Colonic mucosa (tissue), 4 donors: ENCODE measurements at regions not wholly inside any gene's neighbourhood (a gene's known extent, or its start where the extent isn't known, plus 50 kb on each side); places are given as distances from the start of the nearest gene placed in this dataset.

Experiments used
- DNase-seq: peaks from one replicate; pipeline ENCODE4 v3.0.0-alpha.2; 2020
- H3K27ac ChIP-seq: fragments of 200-600 bp; one replicate; pipeline ENCODE4 v1.8.0; 2021
- H3K27me3 ChIP-seq: fragments of 200-600 bp; one replicate; pipeline ENCODE4 v1.8.0; 2021
- H3K36me3 ChIP-seq: fragments of 200-600 bp; one replicate; pipeline ENCODE4 v1.8.0; 2021
- H3K4me1 ChIP-seq: fragments of 200-600 bp; one replicate; pipeline ENCODE4 v1.8.0; 2021; ENCODE audit warnings: mild to moderate bottlenecking
- H3K4me3 ChIP-seq: fragments of 200-600 bp; one replicate; pipeline ENCODE4 v1.8.0; 2021
- H3K9ac ChIP-seq, 2 donors: one replicate each; pipeline ENCODE4 v1.7.0; 2013; ENCODE audit warnings: control low read depth in 2 of 2, low read depth in 2 of 2, low read length in 2 of 2
- H3K9me3 ChIP-seq: fragments of 200-600 bp; one replicate; pipeline ENCODE4 v1.8.0; 2021
- intact Hi-C: fragments of 100-400 bp; cut with DNase I; formaldehyde crosslinking; loops from one replicate; pipeline ENCODE4 v1.14.1; 2022
- TF ChIP-seq, protein P1 (sequence below): fragments of 200-600 bp; IDR thresholded peaks from one replicate; pipeline ENCODE4 v1.8.0; 2022; ENCODE audit warnings: antibody characterized with exemption, mild to moderate bottlenecking
- donor health status: healthy.
- donor health status: DM: no; HTN: no; CAD: no.
- donor health status: DM: no; HTN: no; CAD: no.

DNA sequence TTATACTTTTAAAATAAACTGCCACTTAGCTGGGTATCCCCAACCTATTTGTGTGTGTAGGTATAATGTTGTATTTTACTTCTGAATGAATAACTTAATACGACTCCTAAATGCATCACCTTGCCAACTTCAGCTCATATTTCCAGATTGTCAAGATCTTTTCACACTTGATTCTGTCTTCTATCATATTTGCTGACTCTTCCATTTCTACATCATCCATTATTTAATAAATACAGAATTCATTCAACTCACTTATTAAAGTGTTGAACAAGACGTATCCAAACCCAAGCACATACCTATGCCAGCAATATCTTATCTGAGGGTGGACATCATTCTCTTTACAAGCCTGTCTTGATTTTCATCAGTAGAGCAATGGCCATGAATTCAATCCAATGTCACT lies 91.2 kb upstream of the FAM47C start:
- Histone ChIP-seq H3K9ac (no peak overlapping the region), H3K27ac (no peak overlapping the region), H3K9me3 (no peaks in the 10 kb centered on the region), H3K4me3 (no peak overlapping the region), H3K36me3 (no peaks in the 10 kb centered on the region), H3K27me3 (no peaks in the 10 kb centered on the region), H3K4me1 (no peaks in the 10 kb centered on the region)
- TF ChIP-seq, protein P1, sequence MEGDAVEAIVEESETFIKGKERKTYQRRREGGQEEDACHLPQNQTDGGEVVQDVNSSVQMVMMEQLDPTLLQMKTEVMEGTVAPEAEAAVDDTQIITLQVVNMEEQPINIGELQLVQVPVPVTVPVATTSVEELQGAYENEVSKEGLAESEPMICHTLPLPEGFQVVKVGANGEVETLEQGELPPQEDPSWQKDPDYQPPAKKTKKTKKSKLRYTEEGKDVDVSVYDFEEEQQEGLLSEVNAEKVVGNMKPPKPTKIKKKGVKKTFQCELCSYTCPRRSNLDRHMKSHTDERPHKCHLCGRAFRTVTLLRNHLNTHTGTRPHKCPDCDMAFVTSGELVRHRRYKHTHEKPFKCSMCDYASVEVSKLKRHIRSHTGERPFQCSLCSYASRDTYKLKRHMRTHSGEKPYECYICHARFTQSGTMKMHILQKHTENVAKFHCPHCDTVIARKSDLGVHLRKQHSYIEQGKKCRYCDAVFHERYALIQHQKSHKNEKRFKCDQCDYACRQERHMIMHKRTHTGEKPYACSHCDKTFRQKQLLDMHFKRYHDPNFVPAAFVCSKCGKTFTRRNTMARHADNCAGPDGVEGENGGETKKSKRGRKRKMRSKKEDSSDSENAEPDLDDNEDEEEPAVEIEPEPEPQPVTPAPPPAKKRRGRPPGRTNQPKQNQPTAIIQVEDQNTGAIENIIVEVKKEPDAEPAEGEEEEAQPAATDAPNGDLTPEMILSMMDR, result no peak
- intact Hi-C loops, result no loop called here
- no peak for DNase-seq

GRCh38 chrX:36927712-36928111 lies 80.5 kb upstream of the FAM47C start:
- intact Hi-C loops, result no loop called here
- no peak for DNase-seq
- no peaks in the 10 kb centered on the region for H3K36me3 ChIP-seq
- H3K27me3 ChIP-seq, result no peaks in the 10 kb centered on the region
- H3K9me3 ChIP-seq, result no peaks in the 10 kb centered on the region
- H3K9ac ChIP-seq, result no peak overlapping the region
- no peaks in the 10 kb centered on the region for H3K4me1 ChIP-seq
- TF ChIP-seq, protein P1, result no peak
- H3K27ac ChIP-seq, result no peak overlapping the region
- H3K4me3 ChIP-seq, result no peak overlapping the region

GRCh38 chrX:36930491-36930890 lies 77.7 kb upstream of the FAM47C start:
- Histone ChIP-seq H3K4me3 (no peak overlapping the region), H3K4me1 (no peaks in the 10 kb centered on the region), H3K27me3 (no peaks in the 10 kb centered on the region), H3K36me3 (no peaks in the 10 kb centered on the region), H3K9me3 (no peaks in the 10 kb centered on the region), H3K27ac (no peak overlapping the region), H3K9ac (no peak overlapping the region)
- TF ChIP-seq, protein P1, result no peak
- intact Hi-C loops, result no loop called here
- DNase-seq, result no peak

GRCh38 chrX:36947214-36947613 lies 61.0 kb upstream of the FAM47C start:
- intact Hi-C loops, result no loop called here
- Histone ChIP-seq H3K27ac (no peak overlapping the region), H3K9me3 (no peaks in the 10 kb centered on the region), H3K4me1 (no peaks in the 10 kb centered on the region), H3K9ac (no peak overlapping the region), H3K36me3 (no peaks in the 10 kb centered on the region), H3K27me3 (no peaks in the 10 kb centered on the region), H3K4me3 (no peak overlapping the region)
- TF ChIP-seq, protein P1, result no peak
- no peak for DNase-seq

- no peaks in the 10 kb centered on the region for H3K4me1 ChIP-seq
- H3K27ac ChIP-seq, result no peak overlapping the region
- intact Hi-C loops, result no loop called here
- no peaks in the 10 kb centered on the region for H3K36me3 ChIP-seq
- H3K27me3 ChIP-seq, result no peaks in the 10 kb centered on the region
- H3K9ac ChIP-seq, result no peak overlapping the region
- TF ChIP-seq, protein P1, result no peak
- H3K4me3 ChIP-seq, result no peak overlapping the region
- DNase-seq, result no peak
- no peaks in the 10 kb centered on the region for H3K9me3 ChIP-seq
Measured at GRCh38 chrX:36950495-36951253, 57.5 kb upstream of the FAM47C start.
